ENCODE measurements at regions not wholly inside any gene's neighbourhood (a gene's known extent, or its start where the extent isn't known, plus 50 kb on each side); places are given as distances from the start of the nearest gene placed in this dataset.
A peak's percentile ranks its signal among the peaks of the same experiment; 100 is the strongest.

DNA sequence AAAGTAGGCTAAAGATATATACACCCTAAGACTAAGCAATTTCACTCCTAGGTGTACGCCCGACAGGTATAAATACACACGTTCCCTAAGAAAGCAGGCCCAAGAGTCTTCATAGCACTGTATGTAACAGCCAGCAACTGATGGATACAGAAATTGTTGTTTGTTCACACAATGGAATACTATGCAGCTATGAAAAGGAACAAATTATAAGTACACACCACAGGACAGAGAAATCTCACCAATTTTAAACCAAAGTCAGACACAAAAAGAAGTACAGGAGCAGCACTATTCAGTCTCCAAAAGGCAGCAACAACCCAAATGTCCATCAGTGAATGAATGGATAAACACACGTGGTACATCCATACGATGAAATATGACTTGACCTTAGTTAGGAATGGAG is 106.1 kb downstream of the LITAF start:
- H3K36me3 ChIP-seq (ENCODE audit: control insufficient read depth in 2 of 2, extremely low read depth in 1 of 2, insufficient read depth in 2 of 2, low read length in 2 of 2) = no peaks in the 10 kb centered on the region

DNA sequence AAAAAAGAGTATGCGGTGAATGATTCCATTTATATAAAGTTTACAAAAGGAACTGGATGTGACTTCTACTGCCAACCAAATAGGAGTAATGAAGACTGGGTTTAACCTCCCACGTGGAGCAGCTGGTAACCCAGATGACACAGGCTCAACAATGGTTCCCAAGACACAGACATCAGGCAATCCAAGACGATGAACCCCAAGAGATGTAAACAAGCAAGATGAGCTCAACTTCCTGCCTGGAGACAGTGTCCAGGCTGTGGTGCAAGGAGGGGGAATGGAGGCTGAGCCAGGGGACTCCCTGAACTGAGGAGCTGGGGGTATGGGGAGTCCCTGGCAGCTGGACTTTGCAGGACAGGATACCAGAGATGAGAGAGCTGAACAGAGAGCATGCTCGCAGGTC is 104.7 kb downstream of the LITAF start:
- H3K9me1 ChIP-seq (replicated peaks; ENCODE audit: control insufficient read depth, extremely low read depth, insufficient read depth, low read length) = no peaks in the 10 kb centered on the region
- no peak overlapping the region for H3K4me3 ChIP-seq (replicated peaks in 1 of 3; ENCODE audit: insufficient read depth in 1 of 3, low read depth in 1 of 3, low read length in 3 of 3)
- no peak overlapping the region for H3K27ac ChIP-seq (ENCODE audit: insufficient read depth, low read depth, low read length)
- DNase-seq (ENCODE audit: low read depth, low spot score) = no peak
- ChIA-PET CTCF (interaction anchor here (1.0 to 2.1 kb wide), 4 partner anchors 11 to 50 kb away, joined by 3 to 7 read pairs (median 4); no protein-coding TSS in a partner anchor), POLR2A (no interaction called here)
- no TSS peak for BruUV-seq (replicated peaks)
- H3K4me2 ChIP-seq (ENCODE audit: insufficient read depth, low read length) = no peak overlapping the region
- no peaks in the 10 kb centered on the region for H3K79me2 ChIP-seq (ENCODE audit: control insufficient read depth, insufficient read depth, low read length)
- dilution Hi-C loops (cut with MboI; ENCODE audit: extremely low pct_ligation_motif_present, low sequenced_read_pairs) = no loop called here
- TF ChIP-seq CTCF (IDR thresholded peaks at IDR 0.05; ENCODE audit: extremely low read depth in 1 of 2, insufficient read depth in 1 of 2, low read depth in 1 of 2, low read length in 2 of 2) (no peak), JUN (IDR thresholded peaks at IDR 0.05; ENCODE audit: borderline replicate concordance, insufficient read depth, insufficient read length, low read depth) (no peak), FOS (IDR thresholded peaks at IDR 0.05; ENCODE audit: borderline replicate concordance, insufficient read depth, low read length) (no peak), EZH2 (IDR thresholded peaks at IDR 0.05; ENCODE audit: borderline replicate concordance, low read depth, low read length, severe bottlenecking) (no peak)
- no peaks in the 10 kb centered on the region for H3K36me3 ChIP-seq (ENCODE audit: control insufficient read depth in 2 of 2, extremely low read depth in 1 of 2, insufficient read depth in 2 of 2, low read length in 2 of 2)
- peak overlapping the region; percentile 78 for H2AFZ ChIP-seq (ENCODE audit: low read depth, low read length)
- peak overlapping the region; percentile 14 for H3K9ac ChIP-seq (replicated peaks; ENCODE audit: extremely low read depth, insufficient read depth, low read length)
- FAIRE-seq = peak; percentile 33
- no peaks in the 10 kb centered on the region for H3K9me3 ChIP-seq (replicated peaks; ENCODE audit: control insufficient read depth, insufficient read depth, low read length)
- no peaks in the 10 kb centered on the region for H3K27me3 ChIP-seq (ENCODE audit: control insufficient read depth in 2 of 2, insufficient read depth in 2 of 2, low read length in 2 of 2)
- intact Hi-C loops (cut with micrococcal nuclease) = no loop called here
- no peaks in the 10 kb centered on the region for H4K20me1 ChIP-seq (replicated peaks; ENCODE audit: control insufficient read depth, extremely low read depth, insufficient read depth, low read length)
- H3K4me1 ChIP-seq (ENCODE audit: control insufficient read depth, extremely low read depth, insufficient read depth, low read length) = peaks cover 22% of the 10 kb centered on the region

More for the DNA sequence above, 106.1 kb downstream of the LITAF start:
- CTCF ChIA-PET = interaction anchor here (2.1 kb wide), 1 partner anchor 51 kb away, joined by 7 read pairs; no protein-coding TSS in a partner anchor
- BruUV-seq (replicated peaks) = no TSS peak
- no peak overlapping the region for H3K4me2 ChIP-seq (ENCODE audit: insufficient read depth, low read length)
- dilution Hi-C loops (cut with MboI; ENCODE audit: extremely low pct_ligation_motif_present, low sequenced_read_pairs) = no loop called here
- no peak for FAIRE-seq
- no peak overlapping the region for H2AFZ ChIP-seq (ENCODE audit: low read depth, low read length)
- intact Hi-C loops (cut with micrococcal nuclease) = no loop called here
- no peaks in the 10 kb centered on the region for H3K27me3 ChIP-seq (ENCODE audit: control insufficient read depth in 2 of 2, insufficient read depth in 2 of 2, low read length in 2 of 2)
- no peak overlapping the region for H3K27ac ChIP-seq (ENCODE audit: insufficient read depth, low read depth, low read length)
- no peaks in the 10 kb centered on the region for H3K79me2 ChIP-seq (ENCODE audit: control insufficient read depth, insufficient read depth, low read length)
- no peak for TF ChIP-seq MAX (IDR thresholded peaks at IDR 0.05; ENCODE audit: insufficient read depth, insufficient read length)
- no peaks in the 10 kb centered on the region for H4K20me1 ChIP-seq (replicated peaks; ENCODE audit: control insufficient read depth, extremely low read depth, insufficient read depth, low read length)
- no peaks in the 10 kb centered on the region for H3K9me1 ChIP-seq (replicated peaks; ENCODE audit: control insufficient read depth, extremely low read depth, insufficient read depth, low read length)
- H3K9ac ChIP-seq (replicated peaks; ENCODE audit: extremely low read depth, insufficient read depth, low read length) = no peak overlapping the region
- no peaks in the 10 kb centered on the region for H3K9me3 ChIP-seq (replicated peaks; ENCODE audit: control insufficient read depth, insufficient read depth, low read length)
- peaks cover 19% of the 10 kb centered on the region for H3K4me1 ChIP-seq (ENCODE audit: control insufficient read depth, extremely low read depth, insufficient read depth, low read length)
- POLR2A ChIA-PET = no interaction called here
- H3K4me3 ChIP-seq (replicated peaks in 1 of 3; ENCODE audit: insufficient read depth in 1 of 3, low read depth in 1 of 3, low read length in 3 of 3) = no peak overlapping the region
- no peak for DNase-seq (ENCODE audit: low read depth, low spot score)
